ENCODE measurements at regions not wholly inside any gene's neighbourhood (a gene's known extent, or its start where the extent isn't known, plus 50 kb on each side); places are given as distances from the start of the nearest gene placed in this dataset.
"Not testable (repeated sequence)": the region's sequence is repeated elsewhere in the genome, so short reads cannot be mapped to it uniquely, and the experiment has no call there.

DNA sequence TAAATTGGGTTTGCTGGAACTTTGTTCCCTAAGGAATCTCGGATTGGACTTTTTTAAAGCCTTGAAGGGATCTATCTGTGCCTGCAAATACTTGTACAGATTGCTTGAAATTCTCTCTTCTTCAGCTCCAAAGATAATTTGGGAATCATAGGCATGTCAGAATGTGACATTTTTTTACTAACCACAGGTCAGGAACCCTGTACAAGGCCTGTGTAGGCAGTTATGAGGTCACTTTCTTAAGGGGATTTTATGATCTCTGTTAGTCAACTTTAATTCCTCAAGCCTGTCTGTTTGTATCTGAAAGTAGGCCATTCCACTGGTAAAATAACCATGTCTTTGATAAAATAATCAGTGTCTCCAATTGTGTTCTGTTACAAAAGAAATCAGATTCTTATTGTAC lies 369.9 kb upstream of the NPAP1 start:
- not testable (repeated sequence) for DNase-seq (ENCODE audit: low spot score in 2 of 2); H3K36me3 ChIP-seq; H3K27ac ChIP-seq; H3K4me1 ChIP-seq; H3K9me3 ChIP-seq; H3K4me3 ChIP-seq; H3K27me3 ChIP-seq
- 62% methylated on average over 1 of the region's 1 CpG for WGBS

GRCh38 chr15:24309700-24310099 lies 365.9 kb upstream of the NPAP1 start:
- not testable (repeated sequence) for H3K27me3 ChIP-seq; H3K36me3 ChIP-seq; DNase-seq (ENCODE audit: low spot score in 2 of 2); H3K27ac ChIP-seq; H3K4me1 ChIP-seq; H3K4me3 ChIP-seq; H3K9me3 ChIP-seq
- WGBS: 100% methylated on average over 1 of the region's 1 CpG

GRCh38 chr15:24311692-24312091 lies 363.9 kb upstream of the NPAP1 start:
- not testable (repeated sequence) for H3K4me3 ChIP-seq
- 76% methylated on average over 3 of the region's 3 CpGs for WGBS

GRCh38 chr15:24316326-24316725 lies 359.2 kb upstream of the NPAP1 start:
- H3K4me1 ChIP-seq; H3K4me3 ChIP-seq; H3K27ac ChIP-seq; H3K9me3 ChIP-seq; H3K27me3 ChIP-seq; H3K36me3 ChIP-seq; DNase-seq (ENCODE audit: low spot score in 2 of 2): not testable (repeated sequence)
- 83% methylated on average over 3 of the region's 3 CpGs for WGBS

More at GRCh38 chr15:24311692-24312091, 363.9 kb upstream of the NPAP1 start:
- not testable (repeated sequence) for H3K27me3 ChIP-seq; H3K27ac ChIP-seq; H3K36me3 ChIP-seq; H3K9me3 ChIP-seq; H3K4me1 ChIP-seq; DNase-seq (ENCODE audit: low spot score in 2 of 2)

DNA sequence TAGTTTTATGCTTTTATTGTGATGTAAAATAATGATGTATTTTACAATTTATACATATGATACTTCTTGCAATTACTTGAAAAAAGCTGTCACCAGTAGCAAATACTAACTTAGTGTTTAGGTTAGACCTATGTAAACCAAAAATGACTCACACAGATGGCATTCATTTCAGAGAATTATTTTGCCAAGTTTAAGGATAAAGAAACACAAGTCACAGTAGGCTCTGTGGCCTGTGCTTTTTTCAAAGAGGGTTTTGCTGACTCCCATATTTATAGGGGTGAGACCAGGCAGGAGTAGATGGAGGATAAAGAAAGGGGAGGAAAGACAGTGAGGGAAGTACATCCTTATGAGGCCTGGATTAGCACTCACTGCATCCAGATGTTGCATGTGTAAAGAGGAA lies 356.6 kb upstream of the NPAP1 start:
- DNase-seq (ENCODE audit: low spot score in 2 of 2): no peak
- Histone ChIP-seq H3K4me1 (no peaks in the 10 kb centered on the region), H3K27ac (no peak overlapping the region), H3K9me3 (no peaks in the 10 kb centered on the region), H3K4me3 (no peak overlapping the region), H3K36me3 (no peaks in the 10 kb centered on the region), H3K27me3 (no peaks in the 10 kb centered on the region)
- TF ChIP-seq CTCF (IDR thresholded peaks at IDR 0.05): no peak
- TF ChIP-seq EP300 (IDR thresholded peaks at IDR 0.05): no peak
- TF ChIP-seq POLR2A (IDR thresholded peaks at IDR 0.05): no peak
- TF ChIP-seq POLR2AphosphoS5 (IDR thresholded peaks at IDR 0.05): no peak

DNA sequence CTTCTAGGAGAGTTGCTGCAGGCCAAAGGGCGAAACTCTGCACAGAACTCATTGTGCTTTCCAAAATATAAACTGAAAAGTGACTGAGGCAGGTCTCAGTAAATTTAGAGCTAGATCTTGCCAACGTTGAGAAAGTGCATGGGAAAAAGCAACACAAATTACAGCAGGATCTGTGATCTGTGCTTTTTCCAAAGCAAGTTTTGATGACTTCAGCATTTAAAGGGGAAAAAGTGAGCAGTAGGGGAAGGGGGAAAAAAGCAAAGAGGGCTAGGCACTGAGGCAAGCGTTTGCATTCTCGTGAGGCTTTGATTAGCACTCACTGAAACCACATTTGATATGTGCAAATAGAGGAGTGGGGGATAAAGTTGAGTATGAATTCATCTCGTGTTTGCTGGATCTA lies 351.5 kb upstream of the NPAP1 start:
- not testable (repeated sequence) for H3K27ac ChIP-seq; DNase-seq (ENCODE audit: low spot score in 2 of 2); H3K4me3 ChIP-seq; H3K9me3 ChIP-seq; H3K27me3 ChIP-seq; H3K36me3 ChIP-seq; H3K4me1 ChIP-seq
- WGBS: 41% methylated on average over 4 of the region's 5 CpGs

DNA sequence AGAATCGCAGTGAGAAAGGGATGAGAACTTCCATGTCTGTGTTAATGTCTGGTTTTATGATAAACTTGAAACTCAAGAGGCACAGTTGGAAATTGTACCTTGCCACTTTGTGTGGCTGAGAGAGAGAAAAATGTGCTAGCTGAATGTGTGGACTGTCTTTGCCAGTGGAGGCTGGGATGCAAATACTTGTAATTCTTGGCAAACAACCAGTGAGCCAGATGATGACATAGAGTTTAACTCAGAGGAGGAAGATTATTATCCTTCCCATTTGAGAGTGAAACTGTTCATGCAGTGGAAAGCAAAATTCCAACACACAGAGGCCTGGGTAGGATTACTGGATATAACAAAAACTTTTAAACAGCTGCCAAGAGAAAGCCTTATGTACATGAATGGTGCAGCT lies 349.1 kb upstream of the NPAP1 start:
- H3K9me3 ChIP-seq; DNase-seq (ENCODE audit: low spot score in 2 of 2); H3K4me1 ChIP-seq; H3K36me3 ChIP-seq; H3K27me3 ChIP-seq; H3K4me3 ChIP-seq; H3K27ac ChIP-seq: not testable (repeated sequence)
- WGBS: 33% methylated on average over 1 of the region's 1 CpG

- not testable (repeated sequence) for DNase-seq (ENCODE audit: low spot score in 2 of 2); H3K27ac ChIP-seq; H3K9me3 ChIP-seq; H3K4me3 ChIP-seq; H3K27me3 ChIP-seq; H3K4me1 ChIP-seq; H3K36me3 ChIP-seq
- WGBS: 88% methylated on average over 7 of the region's 9 CpGs
Observed at GRCh38 chr15:24331964-24332363, 343.6 kb upstream of the NPAP1 start.

DNA sequence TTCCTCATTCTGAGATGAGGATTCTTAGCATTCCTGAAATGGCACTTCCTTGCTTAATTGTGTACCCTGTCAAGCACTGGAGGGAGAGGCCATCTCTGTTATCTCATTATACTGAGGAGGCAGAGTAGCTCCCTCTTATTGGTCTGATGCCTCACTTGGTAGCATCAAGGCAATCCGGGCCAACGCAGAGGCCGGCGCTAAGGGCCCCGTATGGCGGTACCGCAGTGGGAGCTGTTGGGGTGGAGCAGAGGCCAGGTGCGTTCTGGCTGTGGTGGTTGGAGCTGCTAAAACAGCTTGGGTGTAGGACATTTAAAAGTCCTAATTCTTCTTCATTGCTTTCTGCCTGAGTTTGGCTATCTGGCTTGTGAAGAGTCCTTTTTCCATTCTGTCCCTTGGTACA lies 333.7 kb upstream of the NPAP1 start:
- not testable (repeated sequence) for H3K27ac ChIP-seq; H3K9me3 ChIP-seq; H3K4me1 ChIP-seq; H3K27me3 ChIP-seq; H3K4me3 ChIP-seq; H3K36me3 ChIP-seq; DNase-seq (ENCODE audit: low spot score in 2 of 2)
- 95% methylated on average over 4 of the region's 8 CpGs for WGBS

DNA sequence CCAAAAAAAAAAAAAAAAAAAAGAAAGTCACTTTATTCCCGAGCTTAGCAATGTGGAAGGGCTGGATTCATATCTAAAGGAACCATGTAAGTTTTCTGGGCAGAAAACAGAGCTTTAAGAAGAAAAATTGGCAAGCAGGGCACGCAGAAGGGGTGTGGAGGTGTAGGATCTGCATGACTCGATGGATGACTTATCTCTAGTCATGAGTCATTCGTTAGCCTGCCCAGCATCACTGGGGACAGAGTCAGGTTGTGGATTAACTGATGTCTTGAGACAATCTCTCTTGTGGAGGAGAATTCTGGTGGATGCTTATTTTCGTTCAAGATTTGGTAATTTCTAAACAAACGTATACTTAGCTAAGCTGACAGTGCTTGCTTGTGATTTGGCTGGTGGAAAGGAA lies 322.8 kb upstream of the NPAP1 start:
- H3K27me3 ChIP-seq; H3K9me3 ChIP-seq; H3K4me3 ChIP-seq; DNase-seq (ENCODE audit: low spot score in 2 of 2); H3K4me1 ChIP-seq; H3K27ac ChIP-seq; H3K36me3 ChIP-seq: not testable (repeated sequence)
- 65% methylated on average over 6 of the region's 6 CpGs for WGBS

GRCh38 chr15:24381103-24381502 lies 294.5 kb upstream of the NPAP1 start:
- not testable (repeated sequence) for H3K4me1 ChIP-seq; H3K36me3 ChIP-seq; H3K27me3 ChIP-seq; H3K27ac ChIP-seq; H3K4me3 ChIP-seq; H3K9me3 ChIP-seq; DNase-seq (ENCODE audit: low spot score in 2 of 2)
- 100% methylated on average over 3 of the region's 3 CpGs for WGBS

GRCh38 chr15:24385258-24385657 lies 290.3 kb upstream of the NPAP1 start:
- not testable (repeated sequence) for H3K4me1 ChIP-seq; H3K4me3 ChIP-seq; H3K27me3 ChIP-seq; DNase-seq (ENCODE audit: low spot score in 2 of 2); H3K36me3 ChIP-seq; H3K9me3 ChIP-seq; H3K27ac ChIP-seq
- 20% methylated on average over 1 of the region's 2 CpGs for WGBS
